ENCODE measurements at regions not wholly inside any gene's neighbourhood (a gene's known extent, or its start where the extent isn't known, plus 50 kb on each side); places are given as distances from the start of the nearest gene placed in this dataset.

DNA sequence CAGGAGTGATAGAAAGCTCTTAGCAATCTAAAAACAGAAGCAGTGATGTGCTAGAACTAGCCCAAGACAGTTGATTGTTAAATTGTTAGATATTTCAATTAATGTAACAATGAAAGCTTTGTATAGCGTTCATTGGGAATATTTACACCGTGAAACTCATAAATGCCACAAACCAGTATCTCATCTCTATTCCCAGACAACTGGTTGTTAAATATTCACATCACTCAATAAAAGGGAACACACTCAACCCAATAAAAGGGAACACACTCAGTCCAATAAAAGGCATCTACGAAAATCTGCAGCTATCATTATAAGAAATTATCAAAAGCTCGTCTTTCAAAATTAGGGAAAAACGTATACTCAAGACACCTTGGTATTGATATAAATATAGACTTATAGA lies 270.9 kb downstream of the CYLC2 start:
- DNase-seq (ENCODE audit: low read depth), result no peak
- no peak overlapping the region for H3K4me3 ChIP-seq (replicated peaks; ENCODE audit: low read depth, low read length)
- TF ChIP-seq CTCF (IDR thresholded peaks at IDR 0.05; ENCODE audit: low read length, missing control alignments), result no peak

DNA sequence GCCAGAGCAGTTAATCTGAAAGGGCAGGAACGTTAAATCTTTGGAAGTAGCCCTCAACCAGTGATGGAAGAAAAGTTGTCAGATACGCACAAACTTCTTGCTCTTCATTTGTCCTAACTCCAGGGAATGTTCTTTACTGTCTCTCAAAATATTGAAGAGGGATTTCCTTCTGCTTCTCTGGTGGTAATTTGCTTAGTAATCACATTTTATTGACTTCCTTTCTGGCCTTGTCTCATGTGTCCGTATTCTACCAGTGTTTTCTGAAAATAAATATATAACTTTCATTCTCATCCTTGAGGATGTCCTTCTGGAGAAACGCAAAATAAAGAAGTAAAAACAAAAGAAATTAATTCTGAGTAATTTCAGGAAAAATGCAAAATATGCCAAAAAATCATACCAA lies 282.1 kb downstream of the CYLC2 start:
- no peak for DNase-seq (ENCODE audit: low read depth)
- TF ChIP-seq CTCF (IDR thresholded peaks at IDR 0.05; ENCODE audit: low read length, missing control alignments), result no peak
- no peak overlapping the region for H3K4me3 ChIP-seq (replicated peaks; ENCODE audit: low read depth, low read length)

DNA sequence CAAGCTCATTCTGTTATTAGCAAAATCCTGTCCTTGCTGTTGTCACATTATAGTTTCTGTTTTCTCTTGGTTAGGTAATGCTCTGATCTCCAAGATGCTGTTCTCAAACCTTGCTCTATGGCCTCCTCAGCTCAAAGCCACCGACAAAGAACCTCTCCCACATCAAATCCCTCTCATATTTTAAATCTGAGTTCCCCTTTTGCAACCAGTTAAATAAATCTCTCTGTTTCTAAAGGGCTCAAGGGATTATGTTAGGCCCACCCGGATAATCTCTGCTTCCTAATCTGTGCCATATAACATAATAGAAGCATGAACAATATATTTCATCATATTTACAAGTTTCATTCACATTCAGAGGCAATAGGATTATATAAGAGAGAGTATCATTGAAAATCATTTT lies 286.0 kb downstream of the CYLC2 start:
- H3K4me3 ChIP-seq (replicated peaks; ENCODE audit: low read depth, low read length), result no peak overlapping the region
- TF ChIP-seq CTCF (IDR thresholded peaks at IDR 0.05; ENCODE audit: low read length, missing control alignments), result no peak

DNA sequence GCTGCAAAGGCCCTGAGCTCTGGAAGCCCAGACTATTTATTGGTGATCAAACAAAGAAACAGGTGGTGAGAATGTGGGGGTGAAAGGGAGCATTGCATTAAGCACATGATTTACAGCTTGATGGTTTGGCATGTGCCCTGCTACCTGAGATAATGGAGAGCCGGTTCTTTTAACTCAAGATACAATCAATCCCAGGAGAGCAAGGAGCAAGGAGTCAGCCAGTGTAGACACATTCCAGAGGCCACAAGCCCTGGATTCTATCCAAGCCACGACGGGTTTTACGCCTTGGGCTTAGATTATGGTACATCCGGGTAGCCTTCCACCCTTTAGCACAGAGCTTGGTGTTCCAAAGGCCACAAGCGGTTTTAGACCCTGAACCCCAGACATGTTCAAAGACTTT lies 292.2 kb downstream of the CYLC2 start:
- H3K4me3 ChIP-seq (replicated peaks; ENCODE audit: low read depth, low read length), result no peak overlapping the region
- no peak for TF ChIP-seq CTCF (IDR thresholded peaks at IDR 0.05; ENCODE audit: low read length, missing control alignments)
- DNase-seq (ENCODE audit: low read depth), result no peak

More for the DNA sequence above, 286.0 kb downstream of the CYLC2 start:
- no peak for DNase-seq (ENCODE audit: low read depth)

DNA sequence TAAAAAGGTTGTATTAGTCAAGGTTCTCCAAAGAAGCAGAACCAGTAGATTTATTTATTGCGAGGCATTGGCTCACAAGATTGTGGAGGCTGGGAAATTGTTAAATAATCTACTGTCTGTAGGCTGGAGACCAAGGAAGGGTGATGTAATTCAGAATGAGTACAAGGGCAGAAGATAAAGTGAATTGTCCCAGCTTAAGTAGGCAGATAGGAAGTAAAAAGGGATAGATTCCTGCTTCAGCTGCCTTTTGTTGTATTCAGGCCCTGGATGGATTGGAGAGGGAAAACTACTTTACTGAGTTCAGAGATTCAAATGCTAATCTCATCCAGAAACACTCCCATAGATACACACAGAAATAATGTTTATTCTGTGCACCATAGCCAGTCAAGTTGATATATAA lies 301.1 kb downstream of the CYLC2 start:
- no peak overlapping the region for H3K4me3 ChIP-seq (replicated peaks; ENCODE audit: low read depth, low read length)
- TF ChIP-seq CTCF (IDR thresholded peaks at IDR 0.05; ENCODE audit: low read length, missing control alignments), result no peak
- no peak for DNase-seq (ENCODE audit: low read depth)

- no peak overlapping the region for H3K4me3 ChIP-seq (replicated peaks; ENCODE audit: low read depth, low read length)
- DNase-seq (ENCODE audit: low read depth), result no peak
- TF ChIP-seq CTCF (IDR thresholded peaks at IDR 0.05; ENCODE audit: low read length, missing control alignments), result no peak
Measured at GRCh38 chr9:103301051-103301450, 305.9 kb downstream of the CYLC2 start.

DNA sequence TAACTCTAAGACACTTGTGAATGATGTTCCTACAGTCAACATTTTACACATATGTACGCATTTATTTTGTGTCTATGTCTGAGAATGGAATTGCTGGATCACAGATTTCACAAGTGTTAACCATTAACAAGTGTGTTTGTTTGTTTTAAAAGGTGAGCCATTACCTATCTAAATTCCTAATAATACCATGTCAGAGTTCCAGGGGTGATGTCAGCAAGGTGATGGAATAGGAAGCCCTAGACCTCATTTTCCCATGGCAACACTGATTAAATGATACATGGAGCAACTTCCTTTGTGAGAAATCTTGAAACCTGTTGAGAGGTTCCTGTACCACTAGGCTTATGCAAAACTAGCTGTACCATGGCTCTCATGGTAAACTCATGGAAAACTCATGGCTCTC lies 309.7 kb downstream of the CYLC2 start:
- no peak for DNase-seq (ENCODE audit: low read depth)

More for the DNA sequence above, 309.7 kb downstream of the CYLC2 start:
- no peak for TF ChIP-seq CTCF (IDR thresholded peaks at IDR 0.05; ENCODE audit: low read length, missing control alignments)
- H3K4me3 ChIP-seq (replicated peaks; ENCODE audit: low read depth, low read length), result no peak overlapping the region

Measured in fibroblast of pulmonary artery (primary cell).